GM12875 (cell line): ENCODE measurements at regions not wholly inside any gene's neighbourhood (a gene's known extent, or its start where the extent isn't known, plus 50 kb on each side); places are given as distances from the start of the nearest gene placed in this dataset.

Source experiments
- H3K4me3 ChIP-seq: one replicate; pipeline ENCODE4 v1.5.1; 2011; ENCODE audit warnings: low read depth, low read length, control low read depth
- TF ChIP-seq, protein P1 (sequence below): IDR thresholded peaks from 2 replicates; pipeline ENCODE4 v1.5.1; 2011; ENCODE audit warnings: low read depth, mild to moderate bottlenecking, control low read depth, inconsistent platforms, low read length, moderate library complexity, borderline replicate concordance; ENCODE audit not compliant: insufficient read depth

DNA sequence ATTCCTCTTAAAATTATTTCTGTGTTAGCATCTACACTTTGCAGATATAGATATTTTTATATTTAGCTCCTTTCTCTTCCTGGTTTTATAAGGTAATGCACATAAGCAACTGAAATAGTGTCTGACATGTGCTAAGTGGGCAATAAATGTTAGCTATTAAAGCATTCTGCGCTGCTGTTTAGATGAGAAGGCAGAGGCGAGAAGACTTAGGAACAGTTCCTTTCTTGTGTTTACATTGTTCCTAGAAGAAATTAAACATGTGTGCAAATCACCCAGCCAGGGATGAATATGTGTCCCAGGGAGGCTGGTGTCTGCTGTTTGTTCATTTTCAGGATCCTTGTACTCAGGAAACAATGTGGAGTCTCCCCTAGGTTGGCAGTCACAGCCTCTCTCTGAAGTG, 292.3 kb downstream of the PMP22 start:
- TF ChIP-seq, protein P1, sequence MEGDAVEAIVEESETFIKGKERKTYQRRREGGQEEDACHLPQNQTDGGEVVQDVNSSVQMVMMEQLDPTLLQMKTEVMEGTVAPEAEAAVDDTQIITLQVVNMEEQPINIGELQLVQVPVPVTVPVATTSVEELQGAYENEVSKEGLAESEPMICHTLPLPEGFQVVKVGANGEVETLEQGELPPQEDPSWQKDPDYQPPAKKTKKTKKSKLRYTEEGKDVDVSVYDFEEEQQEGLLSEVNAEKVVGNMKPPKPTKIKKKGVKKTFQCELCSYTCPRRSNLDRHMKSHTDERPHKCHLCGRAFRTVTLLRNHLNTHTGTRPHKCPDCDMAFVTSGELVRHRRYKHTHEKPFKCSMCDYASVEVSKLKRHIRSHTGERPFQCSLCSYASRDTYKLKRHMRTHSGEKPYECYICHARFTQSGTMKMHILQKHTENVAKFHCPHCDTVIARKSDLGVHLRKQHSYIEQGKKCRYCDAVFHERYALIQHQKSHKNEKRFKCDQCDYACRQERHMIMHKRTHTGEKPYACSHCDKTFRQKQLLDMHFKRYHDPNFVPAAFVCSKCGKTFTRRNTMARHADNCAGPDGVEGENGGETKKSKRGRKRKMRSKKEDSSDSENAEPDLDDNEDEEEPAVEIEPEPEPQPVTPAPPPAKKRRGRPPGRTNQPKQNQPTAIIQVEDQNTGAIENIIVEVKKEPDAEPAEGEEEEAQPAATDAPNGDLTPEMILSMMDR, result no peak
- H3K4me3 ChIP-seq, result no peak overlapping the region

DNA sequence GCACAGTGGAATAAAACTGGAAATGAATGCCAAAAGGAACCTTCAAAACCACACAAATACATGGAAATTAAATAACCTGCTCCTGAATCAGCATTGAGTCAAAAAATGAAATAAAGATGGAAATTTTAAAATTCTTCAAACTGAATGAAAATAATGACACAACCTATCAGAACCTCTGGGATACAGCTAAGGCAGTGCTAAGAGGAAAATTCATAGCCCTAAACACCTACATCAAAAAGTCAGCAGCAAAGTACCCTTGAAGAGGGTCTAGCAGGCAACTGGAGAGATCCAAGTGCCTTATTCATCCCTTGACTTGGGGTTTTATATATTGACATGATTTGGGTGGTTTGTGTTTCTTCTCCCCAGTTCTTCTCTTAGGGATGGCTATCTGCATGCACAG, 294.1 kb downstream of the PMP22 start:
- no peak overlapping the region for H3K4me3 ChIP-seq
- TF ChIP-seq, protein P1, result no peak

DNA sequence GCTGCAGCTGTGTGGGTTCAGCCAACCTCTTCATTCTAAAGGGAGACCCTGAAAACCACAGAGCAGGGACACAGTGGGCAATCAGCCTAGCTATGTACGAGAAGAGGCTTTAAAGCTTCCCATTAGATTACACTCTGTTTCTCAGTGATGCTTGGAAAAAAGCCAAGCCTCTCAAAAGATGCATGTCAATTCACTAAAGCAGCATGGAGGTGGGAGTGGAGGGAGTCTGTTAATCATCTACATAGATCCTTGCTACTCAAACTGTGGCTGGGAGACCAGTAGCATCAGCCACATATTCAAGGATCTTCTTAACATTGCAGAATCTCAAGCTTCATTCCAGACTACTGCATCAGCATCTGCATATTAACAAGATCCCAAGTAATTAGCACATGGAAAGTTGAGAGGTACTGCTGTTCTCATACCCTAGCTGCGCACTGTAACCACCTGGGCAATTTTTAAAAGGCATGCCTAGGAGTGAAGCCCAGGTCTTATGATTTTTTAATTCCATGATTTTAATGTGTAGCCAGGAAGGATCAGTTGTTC, 305.9 kb downstream of the PMP22 start:
- H3K4me3 ChIP-seq, result no peak overlapping the region
- TF ChIP-seq, protein P1, result no peak

DNA sequence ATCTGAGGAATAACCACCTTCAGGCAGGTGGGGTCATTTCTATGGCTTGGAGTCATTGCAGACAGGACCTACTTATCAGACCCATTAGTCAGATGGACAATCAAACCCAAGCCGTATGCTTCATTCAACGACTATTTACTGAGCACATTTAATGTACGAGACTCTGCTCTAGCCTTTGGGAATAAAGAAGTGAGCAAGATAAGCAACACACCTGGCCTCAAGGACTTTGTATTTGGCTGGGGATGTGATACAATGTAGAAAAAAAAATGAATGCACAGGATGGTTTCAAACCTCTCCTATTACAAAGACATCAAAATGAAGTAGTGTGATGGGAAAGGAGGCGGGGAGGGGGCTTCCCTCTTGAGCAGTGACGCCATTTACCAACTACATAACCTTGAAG, 311.7 kb downstream of the PMP22 start:
- no peak overlapping the region for H3K4me3 ChIP-seq
- TF ChIP-seq, protein P1, result no peak

DNA sequence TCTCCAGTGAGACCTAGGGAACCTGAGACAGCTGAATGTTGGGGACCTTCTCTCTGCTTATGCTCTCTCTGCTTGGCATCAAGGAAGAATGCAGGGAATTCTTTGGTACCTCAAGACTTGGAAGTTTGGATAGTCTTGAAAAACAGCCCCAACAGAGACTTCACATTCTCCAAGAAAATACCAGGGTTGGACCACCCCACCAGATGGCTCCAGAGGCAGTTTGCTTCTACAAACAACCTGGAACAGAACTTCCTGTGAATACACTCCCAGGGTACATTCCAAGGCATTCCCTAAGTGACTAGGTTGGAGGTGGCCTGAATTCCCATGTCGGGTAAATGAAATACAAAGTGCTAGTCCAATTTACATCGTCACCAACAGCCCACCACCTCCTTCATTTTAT, 314.4 kb downstream of the PMP22 start:
- TF ChIP-seq, protein P1, result no peak
- H3K4me3 ChIP-seq, result no peak overlapping the region

DNA sequence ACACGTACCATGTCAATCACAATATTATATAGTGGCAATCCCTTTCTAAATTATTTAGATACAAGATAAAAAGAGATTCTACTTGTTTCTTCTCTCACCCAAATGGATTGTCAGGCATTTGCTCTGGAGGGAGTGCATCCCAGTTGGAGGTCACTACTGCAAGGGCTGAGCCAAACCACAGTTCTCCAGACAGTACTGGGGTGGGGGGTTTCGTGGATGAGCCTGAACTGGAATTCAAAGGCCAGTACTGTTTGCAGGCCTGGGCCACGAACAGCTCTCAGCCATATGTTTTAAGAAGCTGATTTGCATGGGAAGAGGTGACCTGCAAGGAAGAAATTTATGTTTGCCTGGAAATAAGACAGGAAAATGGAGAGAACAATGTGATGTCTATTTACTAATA, 314.9 kb downstream of the PMP22 start:
- TF ChIP-seq, protein P1, result no peak
- no peak overlapping the region for H3K4me3 ChIP-seq

DNA sequence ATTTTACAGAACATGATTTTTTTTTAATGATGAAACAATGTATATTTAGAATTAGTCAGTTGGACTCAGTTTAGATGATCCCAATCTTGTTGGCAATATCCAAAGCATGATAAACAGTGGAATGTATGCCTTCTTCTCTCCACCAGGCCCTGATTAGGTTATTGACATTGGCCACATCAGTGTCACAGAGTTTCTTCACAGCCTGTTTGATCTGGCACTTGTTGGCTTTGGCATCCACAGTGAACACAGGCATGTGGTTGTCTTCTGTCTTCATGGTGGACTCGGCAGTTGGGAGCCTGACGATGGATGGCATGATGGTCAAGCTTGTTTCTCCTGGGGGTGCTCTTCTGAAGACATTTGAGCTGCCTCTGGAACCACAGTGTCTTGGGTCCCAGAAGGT, 317.5 kb downstream of the PMP22 start:
- no peak overlapping the region for H3K4me3 ChIP-seq
- TF ChIP-seq, protein P1, result no peak
